Ovary (tissue), 7 donors: ENCODE measurements at regions not wholly inside any gene's neighbourhood (a gene's known extent, or its start where the extent isn't known, plus 50 kb on each side); places are given as distances from the start of the nearest gene placed in this dataset.

Experiments
- DNase-seq, 5 donors: peaks; one replicate each; pipeline ENCODE4 v3.0.0-alpha.2; 2019 to 2020
- H3K27ac ChIP-seq, 2 donors: fragments of 200-600 bp; one replicate each; pipeline versions ENCODE4 v1.5.1 to v1.8.0; 2019 to 2022
- H3K27me3 ChIP-seq: fragments of 200-600 bp; one replicate; pipeline ENCODE4 v1.8.0; 2022
- H3K36me3 ChIP-seq: fragments of 200-600 bp; sonication (generic); one replicate; pipeline ENCODE4 v1.5.1; 2019
- H3K4me1 ChIP-seq: one replicate; pipeline ENCODE4 v1.8.1; 2013; ENCODE audit warnings: mild to moderate bottlenecking, moderate library complexity; ENCODE audit not compliant: insufficient read depth
- H3K4me3 ChIP-seq: fragments of 200-600 bp; sonication (generic); one replicate; pipeline ENCODE4 v1.5.1; 2017
- H3K9me3 ChIP-seq, 2 donors: fragments of 200-600 bp in 1 of 2; sonication (generic) in 1 of 2; one replicate each; pipeline versions ENCODE4 v1.5.1 to v1.8.1; 2013 to 2019; ENCODE audit warnings: mild to moderate bottlenecking in 1 of 2, moderate library complexity in 1 of 2
- EP300 ChIP-seq: sonication (generic); formaldehyde crosslinking; IDR thresholded peaks from one replicate; pipeline ENCODE4 v1.6.1; 2017; ENCODE audit warnings: antibody characterized with exemption
- POLR2A ChIP-seq: fragments of 450-650 bp; IDR thresholded peaks from one replicate; pipeline ENCODE4 v1.6.1; 2017; ENCODE audit warnings: antibody characterized with exemption, mild to moderate bottlenecking, moderate library complexity
- WGBS, 3 donors: extraction: QIAGEN DNeasy Blood & Tissue Kit in 1 of 3; methylation state at CpG; one replicate each; pipeline versions ENCODE4 v1.1.5 to v1.1.7; 2013 to 2017; 5-methylcytosine and 5-hydroxymethylcytosine counted together
- intact Hi-C, 4 donors: fragments of 100-400 bp; cut with DNase I; formaldehyde crosslinking; loops; one replicate each; pipeline versions ENCODE4 v1.11.0 to v1.15.1; 2022 to 2023
- TF ChIP-seq, protein P1 (sequence below), 3 donors: fragments of 450-650 bp in 2 of 3; fragments of 200-600 bp in 1 of 3; IDR thresholded peaks; one replicate each; pipeline versions ENCODE4 v1.5.1 to v1.8.0; 2016 to 2022; ENCODE audit warnings: antibody characterized with exemption in 3 of 3, mild to moderate bottlenecking in 1 of 3
- donor health status: DM: no; HTN: no; CAD: no; lungs with moderate emphysema.
- donor health status: DM: no; HTN: no; CAD: no.
- donor health status: Bipolar disorder and iron deficiency.
- donor health status: DM: no; HTN: no; CAD: no.
- donor health status: DM: yes; HTN: yes; CAD: no.

DNA sequence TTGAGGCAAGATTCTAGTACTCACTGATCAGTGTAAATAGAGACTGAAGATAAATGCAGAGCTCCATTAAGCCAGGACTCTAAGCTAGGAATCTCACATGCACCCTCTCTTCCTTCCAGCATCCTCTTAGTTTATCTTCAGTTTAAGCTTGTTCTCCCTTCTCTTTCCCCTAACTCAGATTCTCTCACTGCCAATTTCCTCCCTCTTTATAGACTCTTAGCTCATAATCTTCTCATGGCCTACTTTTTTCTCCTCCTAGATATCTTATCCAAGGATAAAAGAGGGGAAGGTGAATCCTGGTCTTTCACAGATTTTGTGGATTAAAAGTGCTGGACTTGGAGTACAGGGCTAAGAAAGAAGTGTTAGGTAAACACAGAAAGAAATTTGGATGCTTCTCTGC, 108.9 kb upstream of the TENM3 start:
- Histone ChIP-seq H3K27me3 (no peaks in the 10 kb centered on the region), H3K4me1 (no peaks in the 10 kb centered on the region), H3K4me3 (no peak overlapping the region), H3K27ac (no peak overlapping the region), H3K9me3 (no peaks in the 10 kb centered on the region), H3K36me3 (no peaks in the 10 kb centered on the region)
- intact Hi-C loops, result no loop called here
- DNase-seq, result no peak
- no peak for TF ChIP-seq POLR2A
- TF ChIP-seq, protein P1, sequence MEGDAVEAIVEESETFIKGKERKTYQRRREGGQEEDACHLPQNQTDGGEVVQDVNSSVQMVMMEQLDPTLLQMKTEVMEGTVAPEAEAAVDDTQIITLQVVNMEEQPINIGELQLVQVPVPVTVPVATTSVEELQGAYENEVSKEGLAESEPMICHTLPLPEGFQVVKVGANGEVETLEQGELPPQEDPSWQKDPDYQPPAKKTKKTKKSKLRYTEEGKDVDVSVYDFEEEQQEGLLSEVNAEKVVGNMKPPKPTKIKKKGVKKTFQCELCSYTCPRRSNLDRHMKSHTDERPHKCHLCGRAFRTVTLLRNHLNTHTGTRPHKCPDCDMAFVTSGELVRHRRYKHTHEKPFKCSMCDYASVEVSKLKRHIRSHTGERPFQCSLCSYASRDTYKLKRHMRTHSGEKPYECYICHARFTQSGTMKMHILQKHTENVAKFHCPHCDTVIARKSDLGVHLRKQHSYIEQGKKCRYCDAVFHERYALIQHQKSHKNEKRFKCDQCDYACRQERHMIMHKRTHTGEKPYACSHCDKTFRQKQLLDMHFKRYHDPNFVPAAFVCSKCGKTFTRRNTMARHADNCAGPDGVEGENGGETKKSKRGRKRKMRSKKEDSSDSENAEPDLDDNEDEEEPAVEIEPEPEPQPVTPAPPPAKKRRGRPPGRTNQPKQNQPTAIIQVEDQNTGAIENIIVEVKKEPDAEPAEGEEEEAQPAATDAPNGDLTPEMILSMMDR (IDR thresholded peaks at IDR 0.05), result no peak
- TF ChIP-seq EP300, result no peak

GRCh38 chr4:182136201-182136600, 107.0 kb upstream of the TENM3 start:
- TF ChIP-seq, protein P1 (IDR thresholded peaks at IDR 0.05), result no peak
- TF ChIP-seq POLR2A (no peak), EP300 (no peak)
- intact Hi-C loops, result no loop called here
- H3K27ac ChIP-seq, result no peak overlapping the region
- no peak for DNase-seq
- H3K4me3 ChIP-seq, result no peak overlapping the region
- H3K4me1 ChIP-seq, result no peaks in the 10 kb centered on the region
- no peaks in the 10 kb centered on the region for H3K27me3 ChIP-seq
- 69 to 72% (median 69%) methylated on average over 3 of the region's 3 CpGs for WGBS, 3 donors
- H3K36me3 ChIP-seq, result no peaks in the 10 kb centered on the region
- no peaks in the 10 kb centered on the region for H3K9me3 ChIP-seq

DNA sequence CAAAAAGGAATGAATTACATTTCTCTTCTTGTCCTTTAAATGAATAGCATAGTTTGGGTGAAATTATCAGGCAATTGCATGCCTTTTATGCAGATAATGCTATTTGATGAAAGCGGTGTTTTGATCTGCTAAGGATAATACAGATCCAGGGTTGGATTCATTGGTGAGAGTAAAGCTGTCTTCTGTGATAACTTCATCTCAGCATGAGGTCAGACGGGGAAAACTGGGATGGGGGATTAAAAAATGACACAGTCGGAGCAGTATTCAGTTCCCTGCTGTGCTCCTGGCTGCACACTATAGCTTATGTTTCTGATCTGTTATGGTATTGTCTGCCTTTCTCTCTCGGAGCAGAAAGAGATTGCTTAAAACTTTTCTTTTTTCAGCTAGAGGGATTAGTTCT, 105.9 kb upstream of the TENM3 start:
- H3K36me3 ChIP-seq, result no peaks in the 10 kb centered on the region
- no peak for DNase-seq
- no peaks in the 10 kb centered on the region for H3K4me1 ChIP-seq
- TF ChIP-seq EP300 (no peak), POLR2A (no peak)
- TF ChIP-seq, protein P1 (IDR thresholded peaks at IDR 0.05), result no peak
- H3K27me3 ChIP-seq, result no peaks in the 10 kb centered on the region
- intact Hi-C loops, result no loop called here
- no peaks in the 10 kb centered on the region for H3K9me3 ChIP-seq
- WGBS, 3 donors, result 56 to 60% (median 57%) methylated on average over 4 of the region's 4 CpGs
- H3K27ac ChIP-seq, result no peak overlapping the region
- H3K4me3 ChIP-seq, result no peak overlapping the region

DNA sequence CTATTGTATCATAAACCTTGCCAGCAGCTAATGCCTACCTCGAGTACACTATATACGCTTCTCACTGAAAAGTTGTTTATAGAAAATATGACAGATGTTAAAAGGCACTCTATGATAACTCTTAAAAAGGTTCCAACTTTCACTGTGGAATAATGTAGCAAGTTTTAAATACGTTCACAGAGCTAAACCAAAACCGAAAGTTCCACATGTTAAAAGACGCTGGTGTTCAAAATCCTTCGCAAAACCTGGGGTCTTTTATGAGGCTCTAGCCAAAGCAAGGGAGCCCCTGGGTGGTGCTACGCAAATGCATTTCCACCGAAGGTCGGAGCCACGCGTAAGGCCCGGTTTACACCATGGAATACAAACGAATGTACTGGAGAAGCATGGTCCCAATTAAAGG, 103.7 kb upstream of the TENM3 start:
- intact Hi-C loops, result no loop called here
- H3K9me3 ChIP-seq, result no peaks in the 10 kb centered on the region
- no peak overlapping the region for H3K4me3 ChIP-seq
- no peak overlapping the region for H3K27ac ChIP-seq
- no peaks in the 10 kb centered on the region for H3K36me3 ChIP-seq
- TF ChIP-seq, protein P1 (IDR thresholded peaks at IDR 0.05), result no peak
- TF ChIP-seq POLR2A (no peak), EP300 (no peak)
- no peak for DNase-seq
- H3K27me3 ChIP-seq, result no peaks in the 10 kb centered on the region
- 63 to 74% (median 70%) methylated on average over 13 of the region's 13 CpGs for WGBS, 3 donors
- peaks cover 3% of the 10 kb centered on the region for H3K4me1 ChIP-seq

GRCh38 chr4:182140547-182140946, 102.7 kb upstream of the TENM3 start:
- no peaks in the 10 kb centered on the region for H3K9me3 ChIP-seq
- H3K4me1 ChIP-seq, result peaks cover 5% of the 10 kb centered on the region
- WGBS, 3 donors, result 70 to 71% (median 70%) methylated on average over 16 of the region's 16 CpGs
- H3K4me3 ChIP-seq, result no peak overlapping the region
- intact Hi-C loops, result no loop called here
- no peaks in the 10 kb centered on the region for H3K36me3 ChIP-seq
- no peak overlapping the region for H3K27ac ChIP-seq
- no peaks in the 10 kb centered on the region for H3K27me3 ChIP-seq
- no peak for DNase-seq
- TF ChIP-seq POLR2A (no peak), EP300 (no peak)
- TF ChIP-seq, protein P1 (IDR thresholded peaks at IDR 0.05), result no peak
